ENCODE measurements at regions not wholly inside any gene's neighbourhood (a gene's known extent, or its start where the extent isn't known, plus 50 kb on each side); places are given as distances from the start of the nearest gene placed in this dataset.

DNA sequence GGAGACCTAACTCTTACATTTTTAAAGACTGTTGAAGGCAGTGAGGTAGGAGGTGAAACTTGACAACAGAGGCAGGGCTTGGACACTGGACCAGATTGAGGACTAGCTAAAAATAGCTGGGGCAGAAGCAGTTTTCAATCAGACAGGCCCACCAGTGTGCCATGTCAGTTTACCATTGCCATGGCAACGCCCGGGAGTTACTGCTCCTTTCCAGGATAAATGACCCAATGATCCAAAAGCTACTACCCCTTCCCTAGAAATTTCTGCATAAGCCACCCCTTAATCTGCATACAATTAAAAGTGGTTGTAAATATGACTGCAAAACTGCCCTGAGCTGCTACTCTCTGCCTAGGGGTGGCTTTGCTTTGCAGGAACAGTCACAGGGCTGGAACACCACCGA, 53.2 kb upstream of the PKP2 start:
- Mint-ChIP-seq H3K27ac (peak overlapping the region in 1 of 8 donors; percentile 56), H3K4me1 (no peaks in the 10 kb centered on the region), H3K27me3 (peaks cover 3% of the 10 kb centered on the region in 2 donors), H3K4me3 (no peak overlapping the region), H3K9me3 (no peaks in the 10 kb centered on the region), H3K36me3 (no peaks in the 10 kb centered on the region)
- ChIA-PET CTCF (no interaction called here), POLR2A (no interaction called here)
- Histone ChIP-seq H3K36me3 (ENCODE audit: insufficient read depth, low read length) (no peaks in the 10 kb centered on the region), H3K4me3 (ENCODE audit: low read length) (no peak overlapping the region), H3K27ac (ENCODE audit: low read depth, low read length) (no peak overlapping the region), H3K4me1 (ENCODE audit: insufficient read depth, low read length) (no peaks in the 10 kb centered on the region), H3K27me3 (ENCODE audit: insufficient read depth, low read length, poor library complexity, severe bottlenecking) (no peaks in the 10 kb centered on the region), H3K9me3 (ENCODE audit: low read length) (no peaks in the 10 kb centered on the region)
- no peak for DNase-seq

DNA sequence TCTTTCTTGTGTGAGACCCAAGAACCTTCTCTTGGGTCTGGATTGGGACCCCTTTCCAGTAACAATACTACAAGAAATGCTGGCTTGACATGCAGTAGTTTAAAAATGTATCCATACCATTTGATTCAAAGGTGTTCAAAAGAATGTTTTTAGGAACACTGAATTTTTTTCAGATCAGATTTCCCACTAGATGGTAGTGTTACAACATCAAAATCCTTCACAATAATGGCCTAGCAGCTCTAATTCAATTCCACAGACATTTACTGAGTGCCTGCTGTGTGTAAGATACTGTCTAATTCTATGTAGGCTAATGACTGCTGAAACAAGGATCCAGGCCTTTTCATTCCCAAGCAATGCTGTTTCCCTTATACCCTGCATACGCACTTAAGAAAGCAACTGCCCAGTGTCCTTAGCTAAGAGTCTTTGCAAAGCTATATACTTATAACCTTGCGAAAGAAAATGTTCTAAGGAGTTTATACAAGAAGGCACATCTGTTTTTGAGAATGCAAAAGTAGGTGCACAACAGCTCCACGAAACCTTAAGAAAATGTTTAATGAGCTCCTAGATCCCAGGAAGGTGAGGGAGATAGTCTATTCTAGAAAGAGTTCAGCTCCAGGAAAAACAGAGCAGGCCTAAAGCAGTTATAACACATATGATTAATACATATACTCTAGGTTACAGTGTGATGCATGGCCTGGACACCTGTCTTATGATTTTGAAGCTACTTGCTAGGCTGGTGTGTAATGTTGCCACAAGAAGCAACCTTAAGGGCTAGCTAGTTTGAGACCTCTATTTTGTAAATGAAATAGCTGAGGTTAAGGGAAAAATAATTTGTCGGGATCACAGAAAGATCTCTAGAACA, 50.9 kb upstream of the PKP2 start:
- Histone ChIP-seq H3K27me3 (ENCODE audit: insufficient read depth, low read length, poor library complexity, severe bottlenecking) (no peaks in the 10 kb centered on the region), H3K27ac (ENCODE audit: low read depth, low read length) (no peak overlapping the region), H3K9me3 (ENCODE audit: low read length) (no peaks in the 10 kb centered on the region), H3K4me1 (ENCODE audit: insufficient read depth, low read length) (no peaks in the 10 kb centered on the region), H3K4me3 (ENCODE audit: low read length) (no peak overlapping the region), H3K36me3 (ENCODE audit: insufficient read depth, low read length) (no peaks in the 10 kb centered on the region)
- no peaks in the 10 kb centered on the region for H3K36me3 Mint-ChIP-seq
- no peak overlapping the region for H3K4me3 Mint-ChIP-seq
- POLR2A ChIA-PET = no interaction called here
- H3K27ac Mint-ChIP-seq = no peak overlapping the region
- no peaks in the 10 kb centered on the region for H3K9me3 Mint-ChIP-seq
- no peak for DNase-seq
- peaks cover 0 to 3% of the 10 kb centered on the region in 2 donors for H3K27me3 Mint-ChIP-seq
- no peaks in the 10 kb centered on the region for H3K4me1 Mint-ChIP-seq
- CTCF ChIA-PET = no interaction called here

DNA sequence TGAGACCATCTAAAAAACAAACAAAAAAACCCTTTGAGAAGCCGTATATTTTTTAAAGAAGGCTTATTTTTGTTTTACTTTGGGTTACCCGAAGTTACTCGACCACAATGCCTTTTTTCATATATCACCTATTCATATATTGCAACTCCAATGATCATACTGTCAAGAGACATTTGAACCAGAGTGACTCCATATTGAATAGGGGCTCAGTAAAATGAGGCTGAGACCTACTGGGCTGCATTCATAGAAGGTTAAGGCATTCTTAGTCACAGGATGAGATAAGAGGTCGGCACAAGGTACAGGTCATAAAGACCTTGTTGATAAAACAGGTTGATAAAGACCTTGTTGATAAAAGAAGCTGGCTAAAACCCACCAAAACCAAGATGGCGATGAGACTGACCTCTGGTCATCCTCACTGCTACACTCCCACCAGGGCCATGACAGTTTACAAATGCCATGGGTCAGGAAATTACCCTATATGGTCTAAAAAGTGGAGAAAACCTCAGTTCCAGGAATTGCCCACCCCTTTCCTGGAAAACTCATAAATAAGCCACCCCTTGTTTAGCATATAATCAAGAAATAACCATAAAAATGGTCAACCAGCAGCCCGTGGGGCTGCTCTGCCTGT, 50.0 kb upstream of the PKP2 start:
- DNase-seq = no peak
- ChIA-PET CTCF (no interaction called here), POLR2A (no interaction called here)
- H3K9me3 ChIP-seq (ENCODE audit: low read length) = no peaks in the 10 kb centered on the region
- no peaks in the 10 kb centered on the region for H3K36me3 Mint-ChIP-seq
- no peak overlapping the region for H3K4me3 Mint-ChIP-seq
- H3K27ac Mint-ChIP-seq = no peak overlapping the region
- no peaks in the 10 kb centered on the region for H3K36me3 ChIP-seq (ENCODE audit: insufficient read depth, low read length)
- no peaks in the 10 kb centered on the region for H3K27me3 ChIP-seq (ENCODE audit: insufficient read depth, low read length, poor library complexity, severe bottlenecking)
- peaks cover 0 to 3% of the 10 kb centered on the region in 2 donors for H3K27me3 Mint-ChIP-seq
- H3K4me1 ChIP-seq (ENCODE audit: insufficient read depth, low read length) = no peaks in the 10 kb centered on the region
- H3K9me3 Mint-ChIP-seq = no peaks in the 10 kb centered on the region
- H3K27ac ChIP-seq (ENCODE audit: low read depth, low read length) = no peak overlapping the region
- H3K4me1 Mint-ChIP-seq = no peaks in the 10 kb centered on the region
- H3K4me3 ChIP-seq (ENCODE audit: low read length) = no peak overlapping the region

Measured in CD8-positive, alpha-beta memory T cell (primary cell).